PC-9 (cell line): ENCODE measurements at regions not wholly inside any gene's neighbourhood (a gene's known extent, or its start where the extent isn't known, plus 50 kb on each side); places are given as distances from the start of the nearest gene placed in this dataset.
"Not testable (repeated sequence)": the region's sequence is repeated elsewhere in the genome, so short reads cannot be mapped to it uniquely, and the experiment has no call there.

Source experiments
- BruUV-seq: library from RNA; stranded (reverse); fragments of 400-500 nt; replicated peaks from 2 replicates; lab custom pipeline; 2021; lab: Mats Ljungman, UMichigan
- CTCF ChIA-PET: fragments of 300-600 bp; sonication (Branson Sonifier 250); formaldehyde crosslinking; loops from one replicate; lab custom pipeline; 2022; ENCODE audit warnings: antibody characterized with exemption; lab: Charles Lee
- POLR2A ChIA-PET: fragments of 300-600 bp; sonication (Branson Sonifier 250); formaldehyde crosslinking; loops from one replicate; lab custom pipeline; 2022; ENCODE audit warnings: antibody characterized with exemption; ENCODE audit not compliant: unreplicated experiment; lab: Charles Lee
- DNase-seq, 2 experiments: peaks; one replicate each; pipeline versions ENCODE4 v3.0.0 to v3.0.0-alpha.2; 2015 to 2022; ENCODE audit warnings: mixed read lengths in 1 of 2
- H2AFZ ChIP-seq: fragments of 200-600 bp; sonication (generic); 2 replicates; pipeline ENCODE4 v1.8.1; 2017; ENCODE audit warnings: antibody characterized with exemption
- H3F3A ChIP-seq: fragments of 200-600 bp; sonication (generic); 2 replicates; pipeline ENCODE4 v1.8.1; 2017; ENCODE audit warnings: antibody characterized with exemption, mild to moderate bottlenecking, low read depth; ENCODE audit not compliant: insufficient read depth
- H3K27ac ChIP-seq: fragments of 200-600 bp; sonication (generic); 2 replicates; pipeline ENCODE4 v1.6.1; 2016; ENCODE audit warnings: mixed run types
- H3K27me3 ChIP-seq: fragments of 200-600 bp; sonication (generic); 2 replicates; pipeline ENCODE4 v1.6.1; 2016; ENCODE audit warnings: low read depth, mixed run types; ENCODE audit not compliant: insufficient read depth
- H3K36me3 ChIP-seq: fragments of 200-600 bp; sonication (generic); 2 replicates; pipeline ENCODE4 v1.6.1; 2016; ENCODE audit warnings: low read depth, mixed run types
- H3K4me1 ChIP-seq: fragments of 200-600 bp; sonication (generic); replicated peaks from 2 replicates; pipeline ENCODE4 v1.6.1; 2016; ENCODE audit warnings: mixed run types; ENCODE audit not compliant: insufficient read depth
- H3K4me2 ChIP-seq: fragments of 200-600 bp; sonication (generic); 2 replicates; pipeline ENCODE4 v1.6.1; 2017; ENCODE audit warnings: mixed run types
- H3K4me3 ChIP-seq: fragments of 200-600 bp; sonication (generic); 2 replicates; pipeline ENCODE4 v1.6.1; 2016; ENCODE audit warnings: mixed run types
- H3K79me2 ChIP-seq: fragments of 200-600 bp; sonication (generic); 2 replicates; pipeline ENCODE4 v1.6.1; 2017; ENCODE audit warnings: low read depth, mixed run types
- H3K9me2 ChIP-seq: fragments of 200-600 bp; sonication (generic); 2 replicates; pipeline ENCODE4 v1.8.1; 2017; ENCODE audit warnings: mild to moderate bottlenecking; ENCODE audit not compliant: insufficient read depth
- H3K9me3 ChIP-seq: fragments of 200-600 bp; sonication (generic); 2 replicates; pipeline ENCODE4 v1.8.1; 2016; ENCODE audit warnings: low read depth; ENCODE audit not compliant: insufficient read depth
- H4K20me1 ChIP-seq: fragments of 200-600 bp; sonication (generic); 2 replicates; pipeline ENCODE4 v1.8.1; 2017; ENCODE audit not compliant: insufficient read depth
- EZH2 ChIP-seq: fragments of 200-600 bp; sonication (generic); IDR thresholded peaks from 2 replicates; pipeline ENCODE4 v1.8.0; 2017; ENCODE audit warnings: antibody characterized with exemption, low read depth
- intact Hi-C: fragments of 100-400 bp; cut with micrococcal nuclease; formaldehyde crosslinking; loops from one replicate; pipeline ENCODE4 v1.10.0; 2022; ENCODE audit not compliant: unreplicated experiment
- TF ChIP-seq, protein P1 (sequence below): fragments of 200-600 bp; sonication (generic); conservative IDR thresholded peaks from 2 replicates; pipeline ENCODE4 v1.6.1; 2017; ENCODE audit warnings: mixed run types, antibody characterized with exemption, mild to moderate bottlenecking, moderate library complexity

GRCh38 chr7:32803406-32804141, 88.0 kb downstream of the KBTBD2 start:
- Histone ChIP-seq H3K9me3 (peaks cover 14% of the 10 kb centered on the region), H3K27ac (no peak overlapping the region), H3F3A (no peaks in the 10 kb centered on the region), H4K20me1 (no peaks in the 10 kb centered on the region), H3K27me3 (no peaks in the 10 kb centered on the region), H3K4me2 (no peak overlapping the region), H2AFZ (no peak overlapping the region), H3K79me2 (no peaks in the 10 kb centered on the region), H3K4me1 (no peaks in the 10 kb centered on the region), H3K9me2 (no peaks in the 10 kb centered on the region), H3K36me3 (no peaks in the 10 kb centered on the region), H3K4me3 (no peak overlapping the region)
- no peak for DNase-seq
- BruUV-seq: no TSS peak
- TF ChIP-seq EZH2: no peak
- TF ChIP-seq, protein P1, sequence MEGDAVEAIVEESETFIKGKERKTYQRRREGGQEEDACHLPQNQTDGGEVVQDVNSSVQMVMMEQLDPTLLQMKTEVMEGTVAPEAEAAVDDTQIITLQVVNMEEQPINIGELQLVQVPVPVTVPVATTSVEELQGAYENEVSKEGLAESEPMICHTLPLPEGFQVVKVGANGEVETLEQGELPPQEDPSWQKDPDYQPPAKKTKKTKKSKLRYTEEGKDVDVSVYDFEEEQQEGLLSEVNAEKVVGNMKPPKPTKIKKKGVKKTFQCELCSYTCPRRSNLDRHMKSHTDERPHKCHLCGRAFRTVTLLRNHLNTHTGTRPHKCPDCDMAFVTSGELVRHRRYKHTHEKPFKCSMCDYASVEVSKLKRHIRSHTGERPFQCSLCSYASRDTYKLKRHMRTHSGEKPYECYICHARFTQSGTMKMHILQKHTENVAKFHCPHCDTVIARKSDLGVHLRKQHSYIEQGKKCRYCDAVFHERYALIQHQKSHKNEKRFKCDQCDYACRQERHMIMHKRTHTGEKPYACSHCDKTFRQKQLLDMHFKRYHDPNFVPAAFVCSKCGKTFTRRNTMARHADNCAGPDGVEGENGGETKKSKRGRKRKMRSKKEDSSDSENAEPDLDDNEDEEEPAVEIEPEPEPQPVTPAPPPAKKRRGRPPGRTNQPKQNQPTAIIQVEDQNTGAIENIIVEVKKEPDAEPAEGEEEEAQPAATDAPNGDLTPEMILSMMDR: no peak
- ChIA-PET CTCF (no interaction called here), POLR2A (no interaction called here)
- intact Hi-C loops: loop anchor here (5.0 kb wide), 1 partner anchor 311 kb away; the partner anchor contains the start of gene LSM5

GRCh38 chr7:32802305-32802910, 89.2 kb downstream of the KBTBD2 start:
- H3K9me2 ChIP-seq: no peaks in the 10 kb centered on the region
- no peak for DNase-seq
- ChIA-PET POLR2A (no interaction called here), CTCF (no interaction called here)
- H4K20me1 ChIP-seq: no peaks in the 10 kb centered on the region
- TF ChIP-seq, protein P1: no peak
- no peak for TF ChIP-seq EZH2
- no peaks in the 10 kb centered on the region for H3F3A ChIP-seq
- no peak overlapping the region for H2AFZ ChIP-seq
- peaks cover 14% of the 10 kb centered on the region for H3K9me3 ChIP-seq
- H3K4me3 ChIP-seq: no peak overlapping the region
- H3K79me2 ChIP-seq: no peaks in the 10 kb centered on the region
- intact Hi-C loops: loop anchor here (5.0 kb wide), 1 partner anchor 310 kb away; the partner anchor contains the start of gene LSM5
- no peak overlapping the region for H3K4me2 ChIP-seq
- BruUV-seq: no TSS peak
- H3K4me1 ChIP-seq: no peaks in the 10 kb centered on the region
- H3K27ac ChIP-seq: no peak overlapping the region
- no peaks in the 10 kb centered on the region for H3K27me3 ChIP-seq
- H3K36me3 ChIP-seq: no peaks in the 10 kb centered on the region

GRCh38 chr7:32793053-32793452, 98.5 kb downstream of the KBTBD2 start:
- CTCF ChIA-PET, H3K4me2 ChIP-seq, H3K27ac ChIP-seq, H3K4me1 ChIP-seq, H2AFZ ChIP-seq, H3F3A ChIP-seq, H3K4me3 ChIP-seq, H3K36me3 ChIP-seq, H3K9me2 ChIP-seq, H3K9me3 ChIP-seq, DNase-seq, POLR2A ChIA-PET, BruUV-seq, H4K20me1 ChIP-seq, intact Hi-C loops, H3K27me3 ChIP-seq, H3K79me2 ChIP-seq: not testable (repeated sequence)

GRCh38 chr7:32790766-32791430, 100.7 kb downstream of the KBTBD2 start:
- H3K27me3 ChIP-seq, H3K4me1 ChIP-seq, POLR2A ChIA-PET, H3K9me2 ChIP-seq, CTCF ChIA-PET, BruUV-seq, H3K4me2 ChIP-seq, intact Hi-C loops, H2AFZ ChIP-seq, H3K79me2 ChIP-seq, H3K4me3 ChIP-seq, H4K20me1 ChIP-seq, H3F3A ChIP-seq, H3K36me3 ChIP-seq, H3K27ac ChIP-seq, H3K9me3 ChIP-seq: not testable (repeated sequence)
- peak in 1 of 2 experiments; percentile 15 for DNase-seq

GRCh38 chr7:32789266-32789665, 102.3 kb downstream of the KBTBD2 start:
- intact Hi-C loops, BruUV-seq, H3K79me2 ChIP-seq, H3K9me2 ChIP-seq, CTCF ChIA-PET, H2AFZ ChIP-seq, H3K9me3 ChIP-seq, H3K4me2 ChIP-seq, H4K20me1 ChIP-seq, H3K27ac ChIP-seq, H3K36me3 ChIP-seq, POLR2A ChIA-PET, H3F3A ChIP-seq, DNase-seq, H3K4me3 ChIP-seq, H3K4me1 ChIP-seq, H3K27me3 ChIP-seq: not testable (repeated sequence)
